DMS153 treated with DMSO at 0.1 percent for 48 hours (cell line): ENCODE measurements at regions not wholly inside any gene's neighbourhood (a gene's known extent, or its start where the extent isn't known, plus 50 kb on each side); places are given as distances from the start of the nearest gene placed in this dataset.
"Not testable (repeated sequence)": the region's sequence is repeated elsewhere in the genome, so short reads cannot be mapped to it uniquely, and the experiment has no call there.

Source experiments
- DNase-seq: peaks from one replicate; lab custom pipeline; 2025; ENCODE audit not compliant: unreplicated experiment; lab: John Stamatoyannopoulos, UW

DNA sequence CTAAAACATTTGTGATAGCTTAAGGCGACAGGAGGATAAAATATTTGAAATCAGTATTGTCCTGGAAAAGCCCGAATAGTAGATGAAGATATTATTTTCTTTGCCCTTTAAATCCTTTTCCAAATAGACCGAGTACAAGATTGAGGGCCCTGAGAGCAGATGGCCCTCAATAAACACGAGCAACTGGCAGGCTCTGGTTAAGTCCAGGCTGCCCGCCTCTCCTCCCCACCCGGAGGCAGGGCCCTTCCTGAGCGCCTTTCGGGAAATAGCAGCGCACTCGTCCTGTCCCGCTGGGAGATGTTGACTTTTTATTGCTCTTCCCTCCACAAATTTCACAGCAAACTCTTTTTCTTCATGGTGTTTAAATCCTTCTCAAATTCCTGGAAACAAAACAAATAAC lies 50.8 kb upstream of the MAX start:
- DNase-seq: no peak

DNA sequence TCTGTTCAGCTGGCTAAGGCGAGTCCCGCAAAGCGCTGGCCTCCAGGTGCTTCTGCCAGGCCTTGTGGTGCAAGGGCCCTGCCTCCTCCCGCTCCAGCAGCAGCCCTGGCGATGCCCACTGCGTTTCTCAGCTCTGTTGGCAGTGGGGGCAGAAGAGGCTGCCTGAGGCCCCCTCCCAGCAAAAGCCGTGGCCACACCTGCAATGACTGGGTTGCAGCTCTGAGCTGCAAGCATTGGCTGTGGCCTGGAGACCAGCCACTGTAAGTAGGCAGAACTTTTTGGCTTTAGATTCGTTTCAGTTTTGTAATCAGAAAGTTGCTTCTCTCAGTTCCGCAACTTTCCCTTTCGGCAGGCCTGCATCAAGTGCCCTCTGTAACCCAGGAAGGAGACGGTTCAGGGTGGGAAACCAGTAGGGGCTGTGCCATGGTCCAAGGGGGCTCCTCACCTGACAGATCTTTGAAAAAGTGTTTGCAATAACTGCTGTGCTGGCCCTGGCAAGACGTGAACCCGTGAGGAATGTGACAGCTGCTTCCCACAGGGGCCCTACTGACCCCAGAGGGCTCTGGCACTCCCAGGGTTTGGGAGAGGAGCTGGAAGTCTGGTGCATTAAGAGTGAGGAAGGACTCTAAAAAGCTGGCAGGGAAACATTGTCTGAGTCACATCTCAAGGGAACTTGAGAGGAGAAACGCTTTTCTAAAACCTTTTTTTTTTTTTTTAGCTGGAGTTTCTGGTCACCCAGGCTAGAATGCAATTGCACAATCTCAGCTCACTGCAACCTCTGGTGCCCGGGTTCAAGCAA lies 54.5 kb upstream of the MAX start:
- no peak for DNase-seq

DNA sequence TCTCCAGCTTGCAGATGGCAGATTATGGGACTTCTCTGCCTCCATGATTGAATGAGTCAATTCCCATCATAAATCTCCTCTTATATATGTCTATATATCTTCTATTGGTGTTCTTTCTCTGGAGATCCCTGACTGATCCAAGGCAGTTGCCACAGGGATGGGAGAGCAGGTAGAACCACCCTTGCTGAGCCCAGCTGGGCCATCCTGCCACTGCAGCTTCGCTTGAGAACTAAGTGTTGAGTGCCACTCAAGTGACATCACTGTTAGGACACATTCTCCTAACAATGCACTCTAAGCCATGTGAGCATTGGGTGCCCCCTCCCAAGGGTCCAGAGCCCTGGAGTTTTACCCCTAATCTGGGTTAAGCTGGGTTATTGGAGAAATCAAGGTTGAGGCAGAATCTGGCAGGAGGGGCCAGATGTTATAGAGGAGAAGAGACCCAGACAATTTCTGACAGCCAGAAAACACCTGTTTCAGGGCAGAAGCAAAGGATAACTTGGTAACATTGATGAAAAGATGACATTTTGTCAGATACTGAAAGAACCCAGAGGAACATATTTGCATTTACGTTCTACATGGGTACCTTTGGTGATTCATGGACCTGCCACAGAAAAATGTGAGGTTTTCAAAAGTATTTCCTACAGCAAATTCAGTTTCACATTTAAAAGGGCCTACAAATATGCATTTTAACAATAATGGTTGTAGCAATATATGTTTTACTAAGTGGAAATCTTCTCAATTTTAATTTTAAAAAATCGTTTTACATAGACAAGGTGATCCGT lies 57.2 kb upstream of the MAX start:
- DNase-seq: no peak

DNA sequence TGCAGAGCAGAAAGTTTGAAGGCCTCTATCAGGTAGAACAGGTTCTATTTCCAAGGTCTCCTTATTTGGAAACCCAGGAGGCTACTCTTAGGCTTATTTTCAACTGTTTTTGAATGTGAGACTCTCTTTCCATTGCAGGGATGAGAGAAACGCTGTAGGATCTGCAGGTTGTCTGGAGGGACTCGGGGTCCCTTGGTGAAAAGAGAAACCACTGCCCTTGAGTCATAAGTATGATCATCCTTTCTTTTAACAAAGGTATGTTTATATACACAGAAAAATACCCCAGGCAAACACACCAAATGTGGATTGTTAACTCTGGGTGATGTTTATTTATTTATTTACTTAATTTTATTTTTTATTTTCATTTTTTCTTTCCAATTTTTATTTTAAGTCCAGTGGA lies 57.8 kb upstream of the MAX start:
- no peak for DNase-seq

DNA sequence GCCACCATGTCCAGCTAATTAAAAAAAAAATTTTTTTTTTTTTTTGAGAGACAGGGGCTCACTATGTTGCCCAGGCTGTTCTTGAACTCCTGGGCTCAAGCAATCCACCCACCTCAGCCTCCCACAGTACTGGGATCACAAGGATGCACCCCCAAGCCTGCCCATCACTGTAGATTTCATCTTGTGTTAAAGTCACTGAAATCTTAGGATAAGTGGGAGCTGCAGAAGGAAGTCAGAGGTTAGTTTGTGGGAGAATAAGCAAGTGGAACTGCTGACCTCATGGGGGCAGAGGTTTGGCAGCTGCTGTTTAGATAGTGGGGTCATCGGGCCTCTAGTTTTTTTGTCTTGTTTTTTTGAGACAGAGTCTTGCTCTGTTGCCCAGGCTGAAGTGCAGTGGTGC lies 59.7 kb upstream of the MAX start:
- no peak for DNase-seq

DNA sequence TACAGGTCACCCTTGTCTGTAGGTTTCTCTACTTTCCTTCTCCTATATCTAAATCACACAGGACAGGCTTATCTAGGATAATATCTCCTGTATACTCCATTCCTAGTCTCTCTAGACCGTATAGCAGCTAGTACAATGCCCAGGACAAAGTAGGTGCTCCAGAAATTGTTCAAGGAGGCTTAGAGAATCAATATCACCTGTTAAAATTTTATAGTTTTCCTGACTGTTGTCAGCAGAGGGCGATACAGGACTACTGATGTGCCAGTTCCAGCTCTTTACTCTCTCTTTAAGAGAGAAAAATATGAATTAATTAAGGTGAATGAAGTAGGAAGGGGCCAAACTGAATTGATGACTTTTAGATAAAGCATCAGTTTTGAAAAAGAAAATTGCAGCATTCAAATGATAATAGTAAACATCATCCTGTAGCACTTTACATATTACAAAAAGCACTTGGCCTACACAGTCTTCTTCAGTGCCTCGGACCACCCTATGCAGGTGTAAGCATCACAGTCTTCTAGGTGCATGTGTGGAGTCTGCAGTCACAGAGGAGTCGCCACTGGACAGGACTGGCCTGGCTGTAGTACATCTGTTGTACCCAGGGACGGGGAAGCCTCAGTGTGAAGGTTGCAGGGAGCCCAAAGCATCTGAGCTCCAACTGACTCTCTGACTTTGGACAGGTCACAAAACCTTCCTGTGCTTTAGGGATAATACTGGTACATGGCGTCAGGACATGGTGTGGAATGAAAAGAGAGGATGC lies 61.9 kb upstream of the MAX start:
- peak; percentile 8 for DNase-seq

DNA sequence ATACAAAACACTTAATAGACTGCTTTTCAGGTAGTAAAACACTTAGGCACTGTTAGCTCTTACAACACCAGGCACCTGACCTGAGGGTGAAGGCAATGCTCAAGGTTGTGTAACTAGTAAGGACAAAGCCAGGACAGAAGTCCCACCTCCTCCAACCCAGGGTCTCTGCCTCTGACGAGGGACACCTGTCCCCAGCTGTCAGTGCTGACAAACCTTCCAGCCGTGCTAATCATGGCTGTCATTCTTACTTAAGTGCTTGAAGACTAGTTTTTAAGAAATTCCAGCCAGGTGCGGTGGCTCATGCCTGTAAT lies 62.5 kb upstream of the MAX start:
- no peak for DNase-seq

DNA sequence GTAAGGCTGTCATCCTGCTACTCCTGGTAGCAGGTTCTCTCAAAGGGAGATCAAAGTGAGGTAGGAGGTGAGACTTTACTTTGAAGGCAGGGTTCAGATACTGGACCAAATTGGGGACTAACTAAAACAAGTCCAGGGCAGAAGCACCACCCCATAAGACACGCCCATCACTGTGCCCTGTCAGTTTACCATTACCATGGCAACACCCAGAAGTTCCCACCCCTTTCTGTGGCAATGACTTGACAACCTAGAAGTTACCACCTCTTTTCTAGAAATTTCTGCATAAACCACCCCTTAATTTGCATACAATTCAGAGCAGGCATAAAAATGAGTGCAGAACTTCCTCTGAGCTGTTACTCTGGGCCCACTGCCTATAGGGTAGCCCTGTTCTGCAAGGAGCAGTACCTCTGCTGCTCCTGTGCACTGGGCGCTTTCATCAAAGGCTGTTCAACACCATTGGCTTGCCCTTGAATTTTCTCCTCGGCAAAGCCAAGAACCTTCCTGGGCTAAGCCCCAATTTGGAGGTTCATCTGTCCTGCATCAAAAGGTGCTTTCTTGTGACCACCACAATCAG lies 64.8 kb upstream of the MAX start:
- DNase-seq: no peak

DNA sequence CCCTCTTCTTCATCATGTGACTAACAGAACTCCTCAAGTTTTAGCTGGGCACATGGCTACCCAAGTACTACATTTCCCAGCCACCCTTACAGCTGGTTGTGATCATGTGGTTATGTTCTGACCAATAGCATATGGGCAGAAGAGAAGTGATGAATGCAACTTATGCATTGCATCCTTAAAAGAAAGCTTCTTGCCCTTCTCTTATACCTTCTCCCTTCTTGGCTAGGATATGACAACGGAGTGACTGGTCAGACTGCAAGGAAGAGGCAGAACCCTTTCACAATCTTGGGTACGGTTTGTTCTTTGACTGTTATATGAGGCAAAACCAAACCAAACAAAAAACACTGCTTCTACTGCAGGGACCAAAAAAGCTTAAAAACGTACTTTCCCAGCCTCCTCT lies 66.5 kb upstream of the MAX start:
- DNase-seq: no peak

DNA sequence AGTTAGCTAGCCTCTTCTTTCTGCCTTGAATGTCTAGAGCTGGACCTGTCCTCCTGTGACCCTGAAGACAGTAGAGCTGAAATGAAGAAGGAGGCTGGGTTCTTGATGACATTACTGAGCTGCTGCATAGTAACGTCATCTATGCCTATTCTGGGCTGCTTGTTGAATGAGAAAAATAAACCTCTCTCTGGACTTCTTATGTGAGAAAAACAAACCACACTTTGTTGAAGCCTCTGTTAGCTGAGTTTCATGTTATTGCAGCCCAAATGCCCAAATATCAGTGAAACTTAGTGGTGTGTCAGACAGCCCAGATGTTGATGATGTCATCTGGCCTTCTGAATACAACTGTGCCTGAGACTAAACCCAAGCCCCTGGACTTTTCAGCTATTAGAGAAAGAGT lies 67.0 kb upstream of the MAX start:
- DNase-seq: no peak

DNA sequence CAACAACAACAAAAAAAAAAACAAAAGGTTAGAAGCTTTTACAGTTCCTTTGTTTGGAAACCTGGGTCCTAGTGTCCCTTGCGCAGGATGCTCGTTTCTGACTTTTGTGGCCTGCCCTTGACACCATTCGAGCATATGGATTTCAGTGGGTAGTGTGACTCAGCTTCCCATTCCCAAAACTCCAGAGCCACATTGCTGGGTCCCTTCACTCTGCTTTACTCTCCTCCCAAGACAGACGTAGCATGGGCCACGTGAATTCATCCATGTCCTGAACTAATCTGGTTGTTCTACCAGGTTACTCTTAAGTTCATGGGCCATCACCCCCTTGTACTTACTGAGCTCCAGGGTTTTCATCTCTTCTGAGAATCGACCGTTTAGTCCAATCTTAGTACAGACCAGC lies 68.0 kb upstream of the MAX start:
- DNase-seq: no peak

DNA sequence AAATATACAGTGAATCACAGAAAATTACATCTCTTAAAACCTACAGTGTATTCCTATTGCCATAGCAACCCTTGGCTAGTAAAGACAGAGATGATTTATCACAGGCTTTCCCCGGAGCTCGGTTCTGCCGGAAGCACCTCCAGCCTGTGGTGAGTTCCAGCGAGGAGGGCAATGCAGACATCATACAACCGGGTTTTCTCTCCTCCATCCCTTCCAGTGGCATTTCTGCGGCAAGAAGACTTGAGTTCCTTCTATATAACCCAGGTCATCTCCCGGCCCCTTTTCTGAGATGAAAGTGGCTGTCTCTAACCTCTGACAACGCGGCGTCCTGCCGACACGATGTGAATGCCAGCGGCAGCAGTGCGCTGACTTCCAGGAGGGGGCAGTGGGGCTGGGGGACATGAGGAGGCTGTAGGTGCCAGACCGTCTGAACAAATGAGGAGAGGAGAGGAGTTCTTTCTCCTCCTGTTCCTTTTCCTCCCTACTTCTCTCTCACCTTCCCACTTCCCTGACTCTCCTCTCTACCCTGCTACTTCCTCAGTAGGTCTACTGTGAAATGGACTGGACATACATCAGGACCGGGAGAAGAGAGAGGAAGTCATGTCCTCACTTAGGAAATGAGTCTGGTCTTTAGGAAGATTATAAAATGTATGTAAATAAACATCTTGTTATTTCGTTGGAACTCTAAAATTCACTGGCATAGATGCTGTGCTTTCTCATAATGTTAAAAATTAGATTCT lies 68.6 kb upstream of the MAX start:
- no peak for DNase-seq

DNA sequence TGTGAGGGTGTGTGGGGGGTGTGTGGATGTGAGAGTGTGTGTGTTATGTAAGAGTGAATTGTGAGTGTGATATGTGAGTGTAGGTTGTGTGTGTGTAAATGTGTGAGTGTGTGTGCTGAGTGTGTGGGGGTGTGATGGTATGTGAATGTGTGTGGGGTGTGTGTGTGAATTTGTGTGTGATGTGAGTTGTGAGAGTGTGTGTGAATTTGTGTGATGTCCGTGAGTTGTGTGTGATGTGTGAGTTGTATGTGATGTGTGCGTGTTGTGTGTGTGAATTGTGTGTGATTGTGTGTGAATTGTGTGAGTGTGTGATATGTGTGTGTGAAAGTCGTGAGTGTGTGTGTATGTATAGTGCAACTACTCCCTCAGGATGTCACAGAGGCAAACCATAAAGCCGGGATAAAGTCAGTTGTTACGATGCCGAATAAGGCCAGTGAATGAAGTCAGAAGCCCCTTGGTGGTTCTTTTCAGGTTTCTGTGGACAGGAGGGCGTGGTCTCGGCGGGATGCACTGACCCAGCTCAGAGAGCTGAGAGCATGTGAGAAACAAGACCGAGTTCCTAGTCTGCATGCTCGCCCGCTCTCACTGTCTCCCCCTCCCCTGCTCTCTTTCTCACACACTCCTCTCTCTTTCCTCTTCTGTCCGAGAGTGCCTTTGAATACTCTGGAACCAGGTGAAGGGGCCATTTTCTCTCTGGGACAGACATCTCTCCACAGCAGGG lies 71.8 kb upstream of the MAX start:
- DNase-seq: no peak

DNA sequence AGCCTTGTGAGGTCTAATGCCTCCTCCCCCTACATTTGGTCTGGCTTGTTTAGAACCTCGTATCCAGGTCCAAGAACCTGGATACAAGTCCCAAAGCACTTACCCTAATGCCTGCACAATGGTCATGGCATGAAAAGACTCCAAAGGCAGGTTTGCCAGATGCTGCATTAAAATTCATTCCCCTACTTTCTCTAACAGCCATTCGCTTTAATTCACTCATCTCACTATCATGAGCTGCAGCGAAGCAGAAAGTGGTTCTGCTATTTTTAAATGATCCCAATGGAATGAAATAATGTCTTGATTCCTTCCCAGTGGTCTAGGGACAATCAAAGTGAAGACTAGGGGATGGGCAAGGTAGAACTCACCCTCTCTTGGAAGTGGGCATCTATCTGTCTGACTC lies 72.5 kb upstream of the MAX start:
- no peak for DNase-seq

DNA sequence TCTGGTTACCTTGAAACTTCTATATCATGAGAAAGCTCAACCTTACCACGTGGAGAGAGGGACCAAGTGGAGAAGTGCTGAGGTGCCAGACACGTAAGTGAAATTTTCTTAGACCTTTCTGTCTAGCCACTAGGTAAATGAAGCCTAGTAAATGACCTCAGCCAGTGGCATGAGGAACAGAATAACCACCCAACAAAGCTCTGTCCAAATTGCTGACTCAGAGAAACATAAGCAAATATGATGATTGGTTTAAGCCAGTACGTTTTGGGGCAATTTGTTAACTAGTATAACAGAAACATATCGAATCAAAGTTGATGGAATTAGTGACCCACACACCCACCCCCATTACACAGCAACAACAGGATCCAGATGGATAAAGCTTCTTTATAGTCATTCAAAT lies 75.2 kb upstream of the MAX start:
- no peak for DNase-seq

DNA sequence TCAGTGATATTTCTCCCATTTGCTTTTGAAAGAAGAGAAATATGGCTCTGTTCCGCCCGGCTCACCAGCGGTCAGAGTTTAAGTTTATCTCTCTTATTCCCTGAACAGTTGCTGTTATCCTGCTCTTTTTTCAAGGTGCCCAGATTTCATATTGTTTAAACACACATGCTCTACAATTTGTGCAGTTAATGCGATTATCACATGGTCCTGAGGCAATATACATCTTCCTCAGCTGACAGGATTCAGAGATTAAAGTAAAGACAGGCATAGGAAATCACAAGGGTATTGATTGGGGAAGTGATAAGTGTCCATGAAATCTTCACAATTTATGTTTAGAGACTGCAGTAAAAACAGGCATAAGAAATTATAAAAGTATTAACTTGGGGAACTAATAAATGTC lies 76.9 kb upstream of the MAX start:
- not testable (repeated sequence) for DNase-seq

DNA sequence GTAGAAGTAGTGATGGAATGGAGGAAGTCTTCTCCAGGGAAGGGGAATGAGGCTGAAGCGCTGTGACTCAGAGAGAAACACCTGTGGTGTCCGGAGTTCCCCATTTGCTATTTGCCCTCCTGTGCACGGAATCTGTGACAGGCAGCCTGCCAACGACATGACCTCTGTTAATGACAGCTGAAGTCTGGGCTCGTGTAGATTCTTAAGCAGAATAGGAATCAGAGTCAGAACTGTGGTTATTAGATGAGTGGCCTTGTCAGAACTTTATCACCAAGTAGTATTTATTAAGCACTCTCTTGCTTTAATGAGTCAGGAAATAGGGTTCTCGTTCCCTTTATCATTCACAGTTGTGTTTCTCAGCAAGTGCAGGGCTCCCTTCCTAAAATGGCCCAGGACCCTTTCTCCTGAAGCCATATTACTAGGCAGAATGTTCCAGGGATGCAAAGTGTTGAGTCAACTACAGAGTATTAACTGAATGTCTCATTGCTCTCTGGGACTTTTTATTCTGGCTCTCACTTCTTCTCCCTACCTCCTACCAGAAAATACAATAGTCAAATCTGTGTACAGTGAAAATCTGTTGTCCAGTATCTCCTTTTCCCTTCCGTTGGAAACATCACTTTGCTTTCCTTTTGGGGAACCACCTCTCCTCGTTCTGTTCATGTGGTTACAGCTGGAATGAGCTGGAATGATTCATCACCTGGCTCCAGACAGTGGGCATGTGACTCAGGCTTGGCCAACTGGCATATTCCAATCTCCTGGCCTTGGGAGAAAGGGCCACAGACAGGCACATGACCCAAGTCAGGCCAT lies 77.8 kb upstream of the MAX start:
- DNase-seq: no peak

DNA sequence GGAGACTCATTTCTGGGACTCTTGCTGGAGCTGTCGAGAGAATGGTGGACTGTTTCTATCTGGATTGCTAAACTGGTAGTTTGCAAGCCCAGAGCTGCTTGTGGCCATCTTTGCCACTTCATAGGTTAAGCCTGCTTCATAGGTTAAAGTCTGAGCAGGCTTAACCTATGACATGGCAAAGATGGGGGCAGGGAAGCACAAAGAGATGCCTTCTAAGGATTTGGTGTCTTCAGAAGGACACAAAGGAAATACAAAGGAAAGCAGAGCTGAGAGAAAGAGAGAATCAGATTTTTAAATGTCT lies 78.4 kb upstream of the MAX start:
- no peak for DNase-seq

DNA sequence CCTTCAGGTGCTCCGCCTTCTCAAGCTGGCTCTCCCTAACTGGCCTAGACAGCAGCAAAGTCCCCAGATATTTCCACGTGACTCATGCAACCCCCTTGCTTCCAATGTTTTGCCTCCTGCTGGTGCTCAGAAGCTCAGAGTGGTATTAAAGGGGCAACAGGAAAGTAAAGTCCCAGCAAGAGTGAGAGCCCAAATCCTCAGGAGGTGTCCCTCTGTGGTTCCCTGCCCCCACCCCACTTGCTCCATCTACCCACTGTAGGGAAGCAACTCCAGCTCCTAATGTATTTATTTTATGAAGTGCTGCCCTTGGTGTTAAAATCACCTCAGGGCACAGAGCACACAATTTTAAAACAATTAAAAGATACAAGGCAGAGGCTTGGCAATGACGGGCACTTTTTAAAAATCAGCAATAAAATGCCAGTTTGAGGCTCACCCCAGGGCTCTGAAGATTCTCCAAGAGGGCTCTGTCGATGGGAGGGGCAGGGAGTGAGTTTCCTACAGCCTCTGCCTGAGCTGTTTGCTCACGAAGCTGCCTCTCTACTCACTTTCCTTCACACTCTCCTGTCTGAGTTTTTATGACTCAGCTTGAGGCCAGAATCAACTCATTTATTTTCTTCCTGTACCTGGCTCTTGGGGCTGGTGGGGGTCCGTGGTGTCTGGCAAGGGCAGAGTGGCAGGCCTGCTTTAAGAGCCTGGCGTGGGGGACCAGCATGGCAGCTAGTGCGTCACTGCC lies 81.9 kb upstream of the MAX start:
- no peak for DNase-seq
